Neural cell (in vitro differentiated cells): ENCODE measurements at regions not wholly inside any gene's neighbourhood (a gene's known extent, or its start where the extent isn't known, plus 50 kb on each side); places are given as distances from the start of the nearest gene placed in this dataset.

ENCODE experiments used
- H2AFZ ChIP-seq: fragments of 200-600, 300-800 bp; sonication (generic), shearing (Covaris generic); 2 replicates; pipeline ENCODE4 v1.6.0; 2014; ENCODE audit warnings: low read depth, mild to moderate bottlenecking, antibody characterized with exemption, low read length, moderate library complexity
- H3F3A ChIP-seq: fragments of 200-600 bp; shearing (Covaris generic); 2 replicates; pipeline ENCODE4 v1.6.1; 2016; ENCODE audit warnings: mild to moderate bottlenecking, moderate library complexity, mixed read lengths, antibody characterized with exemption, low read length; ENCODE audit not compliant: insufficient read depth, poor library complexity, severe bottlenecking
- H3K27ac ChIP-seq: fragments of 200-600, 300-800 bp; sonication (generic), shearing (Covaris generic); 2 replicates; pipeline ENCODE4 v1.5.1; 2014; ENCODE audit warnings: mild to moderate bottlenecking, low read length, moderate library complexity
- H3K27me3 ChIP-seq: fragments of 300-800, 200-600 bp; sonication (generic), shearing (Covaris generic); 2 replicates; pipeline ENCODE4 v1.6.0; 2014; ENCODE audit warnings: mild to moderate bottlenecking, low read depth, low read length, moderate library complexity; ENCODE audit not compliant: insufficient read depth
- H3K36me3 ChIP-seq: fragments of 300-800, 200-600 bp; sonication (generic), shearing (Covaris generic); 2 replicates; pipeline ENCODE4 v1.5.1; 2014; ENCODE audit warnings: mild to moderate bottlenecking, antibody characterized with exemption, low read length, moderate library complexity; ENCODE audit not compliant: insufficient read depth
- H3K4me2 ChIP-seq: fragments of 300-800, 200-600 bp; sonication (generic), shearing (Covaris generic); 2 replicates; pipeline ENCODE4 v1.6.0; 2014; ENCODE audit warnings: mild to moderate bottlenecking, low read length
- H3K4me3 ChIP-seq: fragments of 300-800, 200-600 bp; sonication (generic), shearing (Covaris generic); 2 replicates; pipeline ENCODE4 v1.5.1; 2014; ENCODE audit warnings: mild to moderate bottlenecking, low read length, moderate library complexity
- H3K79me2 ChIP-seq: fragments of 200-600 bp; shearing (Covaris generic); replicated peaks from 2 replicates; pipeline ENCODE4 v1.6.0; 2014; ENCODE audit warnings: mild to moderate bottlenecking, low read length, moderate library complexity; ENCODE audit not compliant: insufficient read depth
- H3K9ac ChIP-seq: fragments of 300-800, 200-600 bp; sonication (generic), shearing (Covaris generic); 2 replicates; pipeline ENCODE4 v1.6.1; 2016; ENCODE audit warnings: mild to moderate bottlenecking, low read length, mixed read lengths
- H3K9me2 ChIP-seq: fragments of 200-600 bp; shearing (Covaris generic); 2 replicates; pipeline ENCODE4 v1.6.1; 2016; ENCODE audit warnings: mild to moderate bottlenecking, low read length, mixed read lengths; ENCODE audit not compliant: insufficient read depth
- H3K9me3 ChIP-seq: fragments of 200-600, 300-800 bp; sonication (generic), shearing (Covaris generic); 2 replicates; pipeline ENCODE4 v1.6.1; 2016; ENCODE audit warnings: mild to moderate bottlenecking, mixed run types, low read length, moderate library complexity, mixed read lengths
- H4K20me1 ChIP-seq: fragments of 200-600 bp; shearing (Covaris generic); 2 replicates; pipeline ENCODE4 v1.6.1; 2016; ENCODE audit warnings: mild to moderate bottlenecking, mixed run types; ENCODE audit not compliant: insufficient read depth
- EP300 ChIP-seq: fragments of 450-650 bp; conservative IDR thresholded peaks from 2 replicates; pipeline ENCODE4 v1.6.1; 2014; ENCODE audit warnings: antibody characterized with exemption, mild to moderate bottlenecking, moderate library complexity; ENCODE audit not compliant: poor library complexity, severe bottlenecking
- EZH2 ChIP-seq: fragments of 200-600, 300-800 bp; shearing (Covaris generic), sonication (generic); IDR thresholded peaks from 2 replicates; pipeline ENCODE4 v1.6.1; 2014; ENCODE audit warnings: antibody characterized with exemption, low read length, borderline replicate concordance, mild to moderate bottlenecking; ENCODE audit not compliant: insufficient read depth, poor library complexity, severe bottlenecking
- MXI1 ChIP-seq: fragments of 450-650 bp; conservative IDR thresholded peaks from 2 replicates; pipeline ENCODE4 v1.6.1; 2014; ENCODE audit warnings: antibody characterized with exemption, mild to moderate bottlenecking; ENCODE audit not compliant: poor library complexity, severe bottlenecking
- POLR2AphosphoS5 ChIP-seq: IDR thresholded peaks from 2 replicates; pipeline ENCODE4 v1.6.1; 2012
- RAD21 ChIP-seq: fragments of 450-650 bp; conservative IDR thresholded peaks from 2 replicates; pipeline ENCODE4 v1.6.1; 2014; ENCODE audit warnings: antibody characterized with exemption, mild to moderate bottlenecking, moderate library complexity
- SMC3 ChIP-seq: fragments of 450-650 bp; conservative IDR thresholded peaks from 2 replicates; pipeline ENCODE4 v1.6.1; 2014; ENCODE audit warnings: antibody characterized with exemption, mild to moderate bottlenecking, moderate library complexity; ENCODE audit not compliant: poor library complexity
- TAF1 ChIP-seq: IDR thresholded peaks from 2 replicates; pipeline ENCODE4 v1.6.1; 2012; ENCODE audit warnings: low read depth
- TF ChIP-seq, protein P1 (sequence below): fragments of 450-650 bp; IDR thresholded peaks from 2 replicates; pipeline ENCODE4 v1.5.1; 2014; ENCODE audit warnings: antibody characterized with exemption, mild to moderate bottlenecking, moderate library complexity; ENCODE audit not compliant: poor library complexity, severe bottlenecking
- TF ChIP-seq, protein P2 (sequence below): IDR thresholded peaks from 2 replicates; pipeline ENCODE4 v1.6.1; 2012; ENCODE audit warnings: borderline replicate concordance

DNA sequence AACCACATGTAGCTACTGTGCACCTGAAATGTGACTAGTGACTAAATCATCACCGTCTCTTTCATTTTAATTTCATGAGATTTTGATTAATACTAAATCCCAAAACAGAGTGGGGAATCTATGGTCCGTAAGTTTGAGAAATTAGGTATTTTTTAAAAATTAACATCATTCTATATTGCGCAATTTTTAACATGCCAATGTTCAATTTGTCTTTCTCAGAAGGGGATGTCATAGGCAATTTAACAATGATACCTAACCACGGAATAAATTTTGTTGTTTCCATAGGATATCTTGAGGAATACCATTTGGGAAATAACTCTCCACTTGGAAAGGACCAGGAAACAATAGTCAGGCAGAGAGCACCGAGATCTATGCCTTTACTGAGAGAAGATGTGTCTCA lies 267.7 kb downstream of the FAM76B start:
- Histone ChIP-seq H3K36me3 (no peaks in the 10 kb centered on the region), H3K9ac (no peak overlapping the region), H3K27ac (no peak overlapping the region), H4K20me1 (no peaks in the 10 kb centered on the region), H3K4me2 (no peak overlapping the region), H3K27me3 (no peaks in the 10 kb centered on the region), H3F3A (no peaks in the 10 kb centered on the region), H3K79me2 (no peaks in the 10 kb centered on the region), H3K9me3 (no peaks in the 10 kb centered on the region), H2AFZ (no peak overlapping the region), H3K4me3 (no peak overlapping the region), H3K9me2 (no peaks in the 10 kb centered on the region)
- TF ChIP-seq TAF1 (no peak), EZH2 (no peak), RAD21 (no peak), SMC3 (no peak), MXI1 (no peak), POLR2AphosphoS5 (no peak)
- TF ChIP-seq, protein P1, sequence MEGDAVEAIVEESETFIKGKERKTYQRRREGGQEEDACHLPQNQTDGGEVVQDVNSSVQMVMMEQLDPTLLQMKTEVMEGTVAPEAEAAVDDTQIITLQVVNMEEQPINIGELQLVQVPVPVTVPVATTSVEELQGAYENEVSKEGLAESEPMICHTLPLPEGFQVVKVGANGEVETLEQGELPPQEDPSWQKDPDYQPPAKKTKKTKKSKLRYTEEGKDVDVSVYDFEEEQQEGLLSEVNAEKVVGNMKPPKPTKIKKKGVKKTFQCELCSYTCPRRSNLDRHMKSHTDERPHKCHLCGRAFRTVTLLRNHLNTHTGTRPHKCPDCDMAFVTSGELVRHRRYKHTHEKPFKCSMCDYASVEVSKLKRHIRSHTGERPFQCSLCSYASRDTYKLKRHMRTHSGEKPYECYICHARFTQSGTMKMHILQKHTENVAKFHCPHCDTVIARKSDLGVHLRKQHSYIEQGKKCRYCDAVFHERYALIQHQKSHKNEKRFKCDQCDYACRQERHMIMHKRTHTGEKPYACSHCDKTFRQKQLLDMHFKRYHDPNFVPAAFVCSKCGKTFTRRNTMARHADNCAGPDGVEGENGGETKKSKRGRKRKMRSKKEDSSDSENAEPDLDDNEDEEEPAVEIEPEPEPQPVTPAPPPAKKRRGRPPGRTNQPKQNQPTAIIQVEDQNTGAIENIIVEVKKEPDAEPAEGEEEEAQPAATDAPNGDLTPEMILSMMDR: no peak
- TF ChIP-seq, protein P2, sequence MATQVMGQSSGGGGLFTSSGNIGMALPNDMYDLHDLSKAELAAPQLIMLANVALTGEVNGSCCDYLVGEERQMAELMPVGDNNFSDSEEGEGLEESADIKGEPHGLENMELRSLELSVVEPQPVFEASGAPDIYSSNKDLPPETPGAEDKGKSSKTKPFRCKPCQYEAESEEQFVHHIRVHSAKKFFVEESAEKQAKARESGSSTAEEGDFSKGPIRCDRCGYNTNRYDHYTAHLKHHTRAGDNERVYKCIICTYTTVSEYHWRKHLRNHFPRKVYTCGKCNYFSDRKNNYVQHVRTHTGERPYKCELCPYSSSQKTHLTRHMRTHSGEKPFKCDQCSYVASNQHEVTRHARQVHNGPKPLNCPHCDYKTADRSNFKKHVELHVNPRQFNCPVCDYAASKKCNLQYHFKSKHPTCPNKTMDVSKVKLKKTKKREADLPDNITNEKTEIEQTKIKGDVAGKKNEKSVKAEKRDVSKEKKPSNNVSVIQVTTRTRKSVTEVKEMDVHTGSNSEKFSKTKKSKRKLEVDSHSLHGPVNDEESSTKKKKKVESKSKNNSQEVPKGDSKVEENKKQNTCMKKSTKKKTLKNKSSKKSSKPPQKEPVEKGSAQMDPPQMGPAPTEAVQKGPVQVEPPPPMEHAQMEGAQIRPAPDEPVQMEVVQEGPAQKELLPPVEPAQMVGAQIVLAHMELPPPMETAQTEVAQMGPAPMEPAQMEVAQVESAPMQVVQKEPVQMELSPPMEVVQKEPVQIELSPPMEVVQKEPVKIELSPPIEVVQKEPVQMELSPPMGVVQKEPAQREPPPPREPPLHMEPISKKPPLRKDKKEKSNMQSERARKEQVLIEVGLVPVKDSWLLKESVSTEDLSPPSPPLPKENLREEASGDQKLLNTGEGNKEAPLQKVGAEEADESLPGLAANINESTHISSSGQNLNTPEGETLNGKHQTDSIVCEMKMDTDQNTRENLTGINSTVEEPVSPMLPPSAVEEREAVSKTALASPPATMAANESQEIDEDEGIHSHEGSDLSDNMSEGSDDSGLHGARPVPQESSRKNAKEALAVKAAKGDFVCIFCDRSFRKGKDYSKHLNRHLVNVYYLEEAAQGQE: no peak

DNA sequence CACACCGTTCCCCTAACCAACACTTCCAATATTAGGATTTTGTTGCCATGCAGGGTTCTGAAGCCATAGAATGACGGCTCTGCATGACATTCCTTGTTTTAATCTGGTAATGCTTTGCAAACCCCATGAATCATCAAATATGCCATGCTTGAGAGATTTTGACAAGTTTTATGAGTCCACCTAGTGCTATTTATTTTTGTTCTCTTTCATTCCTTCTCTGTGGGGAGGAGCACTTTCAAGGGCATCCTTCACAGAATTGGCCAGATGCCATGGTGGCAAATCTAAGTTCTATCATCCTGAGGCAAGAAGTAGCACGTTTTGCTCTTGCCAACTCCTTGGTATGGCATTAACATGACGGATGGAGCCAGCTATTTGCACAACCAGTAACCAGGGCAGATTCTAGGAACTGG lies 268.4 kb downstream of the FAM76B start:
- Histone ChIP-seq H3K9me2 (no peaks in the 10 kb centered on the region), H4K20me1 (no peaks in the 10 kb centered on the region), H3K4me3 (no peak overlapping the region), H3K27ac (no peak overlapping the region), H3K36me3 (no peaks in the 10 kb centered on the region), H3F3A (no peaks in the 10 kb centered on the region), H2AFZ (no peak overlapping the region), H3K9ac (no peak overlapping the region), H3K27me3 (no peaks in the 10 kb centered on the region), H3K4me2 (no peak overlapping the region), H3K79me2 (no peaks in the 10 kb centered on the region), H3K9me3 (no peaks in the 10 kb centered on the region)
- TF ChIP-seq RAD21 (no peak), TAF1 (no peak), MXI1 (no peak), POLR2AphosphoS5 (no peak), EZH2 (no peak), EP300 (no peak), SMC3 (no peak)
- TF ChIP-seq, protein P2: no peak
- TF ChIP-seq, protein P1: no peak
